ENCODE measurements at regions not wholly inside any gene's neighbourhood (a gene's known extent, or its start where the extent isn't known, plus 50 kb on each side); places are given as distances from the start of the nearest gene placed in this dataset.
"Not testable (repeated sequence)": the region's sequence is repeated elsewhere in the genome, so short reads cannot be mapped to it uniquely, and the experiment has no call there.

DNA sequence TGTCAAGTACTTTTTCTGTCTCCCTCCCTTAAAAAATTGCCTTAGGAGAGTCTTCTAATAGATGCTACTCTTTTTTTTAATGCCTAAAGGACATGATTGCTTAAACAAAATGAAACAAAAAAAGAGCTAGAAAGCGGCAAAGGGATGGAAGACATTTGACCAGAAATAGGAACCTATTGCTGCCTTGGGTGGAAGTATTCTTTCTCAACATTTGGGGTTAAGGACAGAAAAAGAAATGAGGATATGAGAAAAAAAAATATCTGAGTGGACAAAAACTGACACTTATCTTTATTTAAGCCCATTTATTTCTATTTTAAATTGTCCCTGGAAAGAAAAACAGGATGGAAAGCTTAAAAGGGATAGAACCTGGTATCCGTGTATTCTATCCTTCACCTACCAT lies 664.9 kb upstream of the CITED2 start:
- no peak for DNase-seq

DNA sequence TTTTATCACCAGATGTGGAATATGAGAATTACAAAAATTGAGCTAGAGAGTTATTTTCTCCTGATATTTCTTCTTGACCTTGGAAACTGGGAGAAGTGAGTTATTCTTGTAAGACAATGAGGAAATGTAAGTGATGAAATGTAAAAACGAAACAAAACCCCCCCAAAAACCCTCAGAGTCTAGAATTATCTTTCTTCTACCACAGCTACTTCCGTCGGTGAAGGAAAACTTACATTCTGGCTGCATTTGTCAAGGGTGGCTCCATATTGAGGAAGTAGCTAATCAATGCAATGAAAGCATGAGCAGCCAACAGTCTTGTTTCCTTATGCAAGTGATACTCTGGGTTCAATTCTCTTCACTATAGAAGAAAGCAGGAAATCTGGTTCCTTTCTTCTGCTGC lies 661.7 kb upstream of the CITED2 start:
- no peak for DNase-seq

DNA sequence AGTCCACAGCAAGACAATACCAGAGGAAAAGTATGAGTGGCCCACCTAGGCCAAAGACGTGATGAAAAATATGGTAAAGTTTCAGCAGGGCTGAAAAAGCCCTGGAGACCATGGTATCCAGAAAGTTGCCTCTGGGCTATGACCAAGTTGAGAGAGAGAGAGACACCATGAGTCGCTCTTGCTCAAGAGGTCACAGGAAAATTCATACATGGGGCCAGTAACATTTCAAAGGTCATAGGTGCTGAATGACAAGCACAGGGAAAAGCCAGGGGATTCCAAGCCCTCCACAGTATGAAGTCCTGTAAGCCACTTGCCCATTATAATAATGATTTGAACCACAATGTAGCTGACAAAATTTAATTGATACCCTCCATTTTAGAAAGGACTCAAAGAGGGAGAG lies 657.7 kb upstream of the CITED2 start:
- no peak for DNase-seq

DNA sequence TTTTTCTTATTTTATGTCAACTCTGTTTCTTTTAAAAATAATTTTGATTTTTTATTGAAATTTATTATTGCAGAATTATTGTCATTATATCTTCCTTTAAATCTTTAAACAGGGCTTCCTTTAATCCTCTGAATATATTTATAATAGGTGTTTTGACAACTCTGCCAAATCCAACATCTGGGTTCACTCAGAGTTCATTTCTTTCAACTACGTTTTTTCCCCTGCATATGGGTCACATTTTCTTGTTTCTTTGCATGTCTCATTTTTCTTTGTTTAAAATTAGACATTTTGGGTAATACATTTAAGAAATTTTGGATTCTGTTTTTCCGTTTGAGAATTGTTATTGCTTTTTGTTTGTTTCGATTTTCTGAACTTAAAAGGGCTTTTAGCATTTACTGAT lies 655.1 kb upstream of the CITED2 start:
- no peak for DNase-seq

GRCh38 chr6:140027219-140027618 lies 652.8 kb upstream of the CITED2 start:
- DNase-seq, result no peak

- DNase-seq, result no peak
These were observed 652.1 kb upstream of the CITED2 start for GRCh38 chr6:140026546-140026945.

DNA sequence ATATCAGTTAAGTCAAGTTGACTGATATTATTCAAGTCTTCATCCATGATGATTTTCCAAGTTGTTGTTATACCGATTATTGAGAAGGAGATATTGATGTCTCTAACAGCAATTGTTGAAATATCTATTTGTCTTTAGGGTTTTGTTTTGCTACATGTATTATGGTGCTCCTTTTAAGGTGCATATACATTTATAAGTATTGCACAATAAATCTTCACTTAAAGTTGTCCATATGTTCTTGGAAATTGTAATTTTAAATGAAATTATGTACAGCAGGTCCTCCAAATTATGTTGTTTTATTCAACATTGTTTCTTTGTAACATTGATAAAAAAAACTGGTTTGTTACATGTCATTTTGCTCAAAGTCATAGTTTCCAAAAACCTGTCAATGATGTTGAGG lies 650.7 kb upstream of the CITED2 start:
- no peak for DNase-seq

DNA sequence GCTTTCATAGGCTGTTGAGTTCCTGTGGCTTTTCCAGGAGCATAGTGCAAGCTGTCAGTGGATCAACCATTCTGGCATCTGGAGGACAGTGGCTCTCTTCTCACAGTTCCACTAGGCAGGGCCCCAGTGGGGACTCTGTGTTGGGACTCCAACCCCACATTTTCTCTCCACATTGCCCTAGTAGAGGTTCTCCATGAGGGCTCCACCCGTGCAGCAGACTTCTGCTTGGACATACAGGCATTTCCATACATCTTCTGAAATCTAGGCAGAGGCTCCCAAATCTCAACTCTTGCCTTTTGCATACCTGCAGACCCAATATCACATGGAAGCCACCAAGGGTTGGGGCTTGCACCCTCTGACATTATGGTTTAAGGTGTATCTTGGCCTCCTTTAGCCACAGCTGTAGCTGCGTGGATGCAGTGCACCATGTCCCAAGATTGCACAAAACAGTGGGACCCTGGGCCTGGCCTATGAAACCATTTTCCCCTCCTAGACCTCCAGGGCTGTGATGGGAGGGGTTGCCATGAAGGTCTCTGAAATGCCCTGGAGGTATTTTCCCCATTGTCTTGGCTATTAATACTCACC lies 645.9 kb upstream of the CITED2 start:
- DNase-seq, result no peak

DNA sequence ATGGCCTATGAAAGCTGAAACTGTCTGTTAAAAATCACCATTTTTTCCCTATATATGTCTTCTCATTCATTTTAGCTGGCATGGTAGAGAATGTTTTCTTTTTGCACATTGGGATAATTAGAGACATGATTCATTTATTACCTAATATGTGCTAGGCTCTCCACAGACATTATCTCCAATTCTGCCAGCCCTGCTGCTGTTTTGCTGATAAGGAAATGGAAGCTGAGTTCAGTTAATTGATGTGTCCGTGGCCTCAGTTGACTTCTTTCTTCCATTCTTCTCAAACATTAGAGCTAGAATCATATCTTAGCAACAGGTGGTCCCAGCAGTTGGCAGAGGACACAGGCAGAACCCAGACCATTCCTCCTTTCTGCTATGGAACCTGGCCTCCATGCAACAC lies 644.1 kb upstream of the CITED2 start:
- DNase-seq, result no peak

- DNase-seq, result no peak
These were observed 643.0 kb upstream of the CITED2 start for GRCh38 chr6:140017470-140017869.

DNA sequence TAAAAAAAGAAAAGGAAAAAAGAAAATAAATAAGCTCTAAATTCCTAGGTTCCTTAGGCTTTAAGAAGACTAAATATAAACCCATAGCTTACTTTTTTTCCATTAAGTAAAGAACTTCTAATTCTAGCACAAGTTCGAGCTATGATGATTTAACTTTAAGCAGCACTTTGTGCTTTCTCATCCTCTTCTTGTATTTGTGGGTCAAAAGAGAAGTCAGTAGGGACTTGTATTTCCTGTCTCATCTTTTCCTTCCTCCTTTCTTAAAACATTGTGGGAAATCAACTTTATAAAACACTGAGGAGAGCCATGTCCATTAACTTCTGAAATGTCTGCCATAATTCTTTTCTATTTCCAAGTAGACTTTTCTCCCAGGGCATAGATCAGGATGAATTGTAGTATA lies 637.7 kb upstream of the CITED2 start:
- no peak for DNase-seq

DNA sequence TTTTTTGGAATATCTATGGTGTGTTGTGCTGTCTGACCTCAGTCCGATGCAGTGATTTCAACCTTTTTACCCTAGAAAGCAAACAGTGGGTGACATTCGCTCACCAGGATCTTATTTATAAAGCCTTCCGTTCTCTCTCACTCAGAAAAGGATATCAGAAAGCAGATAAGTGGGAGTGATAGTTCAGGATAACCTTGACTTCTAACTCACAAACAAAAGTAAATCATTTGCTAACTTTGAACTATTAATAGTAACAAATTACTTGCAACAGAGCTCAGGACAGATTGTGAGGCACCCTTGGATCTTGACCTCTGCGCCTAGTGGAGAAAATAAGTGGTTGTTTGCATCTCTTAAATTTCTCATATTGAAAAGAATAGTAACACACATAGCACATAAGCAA lies 637.1 kb upstream of the CITED2 start:
- DNase-seq, result no peak

DNA sequence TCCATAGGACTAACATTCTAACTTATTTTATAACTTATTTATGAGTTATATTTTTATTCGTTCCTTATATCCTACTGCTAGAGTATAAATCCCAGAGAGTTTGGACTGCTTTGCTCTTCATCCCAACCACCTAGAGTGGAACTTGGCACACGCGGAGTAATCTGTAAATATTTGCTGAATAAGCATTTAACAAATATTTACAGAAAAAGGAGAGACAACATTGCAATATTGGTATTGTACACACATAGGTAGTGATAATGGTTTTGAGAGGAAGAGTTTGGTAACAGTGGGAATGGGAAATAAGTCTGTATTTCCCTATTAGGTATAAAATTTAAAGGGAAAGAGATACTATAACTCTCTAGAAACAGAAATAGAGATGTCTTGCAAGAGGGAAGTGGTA lies 634.8 kb upstream of the CITED2 start:
- no peak for DNase-seq

DNA sequence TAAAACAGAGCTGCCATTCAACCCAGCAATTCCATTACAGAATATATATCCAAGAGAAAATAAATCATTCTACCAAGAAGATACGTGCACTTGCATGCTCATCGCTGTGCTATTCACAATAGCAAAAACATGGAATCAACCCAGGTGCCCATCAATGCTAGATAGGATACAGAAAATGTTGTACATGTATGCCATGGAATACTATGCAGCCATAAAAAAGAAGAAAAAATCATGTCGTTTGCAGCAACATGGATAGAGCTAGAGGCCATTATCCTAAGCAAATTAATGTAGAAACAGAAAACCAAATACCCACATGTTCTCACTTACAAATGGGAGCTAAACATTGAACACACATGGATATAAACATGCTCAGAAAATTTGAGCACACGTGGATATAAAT lies 633.1 kb upstream of the CITED2 start:
- DNase-seq, result no peak

GRCh38 chr6:140003217-140003616 lies 628.8 kb upstream of the CITED2 start:
- DNase-seq, result no peak

GRCh38 chr6:140002396-140003022 lies 628.1 kb upstream of the CITED2 start:
- DNase-seq, result no peak

DNA sequence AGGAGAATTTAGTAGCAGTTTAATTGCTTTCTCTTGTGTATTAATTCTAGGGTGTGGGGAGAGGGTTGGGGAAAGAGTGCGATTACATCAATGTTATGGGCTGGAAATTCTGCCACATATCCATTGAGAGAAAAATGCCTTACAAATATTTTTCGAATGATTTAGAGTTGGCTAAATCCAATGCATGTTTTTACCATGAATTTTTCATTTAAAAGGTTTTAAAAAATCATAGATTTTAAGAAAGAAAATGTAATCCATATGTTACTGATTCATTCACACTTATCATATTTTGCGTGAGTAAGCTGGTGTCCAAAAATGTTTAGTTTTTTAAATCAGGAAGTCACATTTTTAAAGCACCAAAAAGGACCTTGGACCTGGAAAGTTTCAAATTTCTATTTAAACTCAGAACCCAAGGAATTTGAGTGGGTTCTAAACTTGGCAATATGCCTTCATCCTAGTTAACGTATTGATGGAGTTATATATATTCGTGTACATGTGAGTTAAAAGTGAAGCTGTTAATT lies 627.4 kb upstream of the CITED2 start:
- DNase-seq, result no peak

DNA sequence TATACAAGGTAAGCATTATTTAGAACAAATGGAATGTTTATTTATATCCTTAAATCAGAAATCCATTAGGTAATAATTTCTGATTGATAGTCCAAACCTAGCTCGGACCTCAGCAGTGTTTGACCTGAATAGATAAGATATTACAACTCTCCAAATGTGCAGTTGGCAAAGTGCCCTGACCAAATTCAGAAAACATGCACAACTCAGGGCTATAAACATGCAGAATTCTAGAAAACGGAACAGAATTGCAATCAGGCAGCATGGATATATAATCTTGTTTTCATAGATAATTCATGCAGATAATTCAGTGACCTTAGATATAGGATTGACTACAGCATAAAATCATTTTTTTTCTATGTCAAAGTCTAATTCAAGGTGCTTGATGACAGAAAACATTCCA lies 626.6 kb upstream of the CITED2 start:
- DNase-seq, result no peak

DNA sequence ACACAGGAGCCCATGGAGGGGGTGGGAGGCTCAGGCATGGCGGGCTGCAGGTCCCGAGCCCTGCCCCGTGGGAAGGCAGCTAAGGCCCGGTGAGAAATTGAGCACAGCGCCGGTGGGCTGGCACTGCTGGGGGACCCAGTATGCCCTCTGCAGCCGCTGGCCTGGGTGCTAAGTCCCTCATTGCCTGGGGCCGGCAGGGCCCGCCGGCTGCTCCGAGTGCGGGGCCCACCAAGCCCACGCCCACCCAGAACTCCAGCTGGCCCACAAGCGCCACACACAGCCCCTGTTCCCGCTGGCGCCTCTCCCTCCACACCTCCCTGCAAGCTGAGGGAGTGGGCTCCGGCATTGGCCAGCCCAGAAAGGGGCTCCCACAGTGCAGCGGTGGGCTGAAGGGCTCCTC lies 625.2 kb upstream of the CITED2 start:
- DNase-seq, result not testable (repeated sequence)

- DNase-seq, result not testable (repeated sequence)
These were observed 624.0 kb upstream of the CITED2 start for GRCh38 chr6:139998478-139998877.

DNA sequence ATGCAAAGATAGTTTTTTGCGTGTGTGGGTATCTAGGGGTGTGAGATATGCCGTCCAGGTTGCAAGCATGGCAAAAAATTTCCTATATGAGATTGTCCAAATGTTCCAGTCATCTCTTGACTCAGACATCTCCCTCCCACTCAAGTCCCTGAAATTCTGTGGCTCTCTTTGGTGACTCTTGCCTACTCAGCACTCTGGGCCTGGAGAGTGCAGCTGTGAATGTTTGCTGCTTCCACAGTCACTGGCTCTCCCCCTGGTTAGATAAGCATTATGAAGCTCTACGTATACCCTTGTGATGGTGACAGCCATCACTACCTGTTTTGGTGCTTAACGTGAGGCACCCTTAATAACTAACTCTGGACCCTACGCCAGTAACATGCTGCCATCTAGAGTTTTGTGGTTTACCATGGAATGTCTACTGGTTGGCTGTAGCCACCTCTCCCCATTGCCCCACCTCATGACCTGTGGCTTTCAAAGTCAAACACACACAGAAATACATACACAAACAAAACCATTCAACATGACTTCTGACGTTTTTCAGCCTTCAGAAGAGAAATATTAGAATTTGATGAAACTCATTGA lies 621.9 kb upstream of the CITED2 start:
- DNase-seq, result no peak

- DNase-seq, result no peak
These were observed 620.5 kb upstream of the CITED2 start for GRCh38 chr6:139994998-139995397.

- DNase-seq, result no peak
These were observed 616.5 kb upstream of the CITED2 start for GRCh38 chr6:139990856-139991465.

- DNase-seq, result no peak
These were observed 615.7 kb upstream of the CITED2 start for GRCh38 chr6:139990026-139990686.

All from NCI-H2029 (cell line).